GM12878 (cell line): ENCODE measurements at regions not wholly inside any gene's neighbourhood (a gene's known extent, or its start where the extent isn't known, plus 50 kb on each side); places are given as distances from the start of the nearest gene placed in this dataset.

Experiments used
- ATAC-seq: fragments of 200-7000 bp; cut with Tn5 transposase; 3 replicates; pipeline ENCODE4 v1.9.1; 2020; ENCODE audit warnings: mild to moderate bottlenecking, moderate library complexity
- BruUV-seq: library from RNA; stranded (reverse); fragments of 400-500 nt; replicated peaks from 2 replicates; lab custom pipeline; 2021; lab: Mats Ljungman, UMichigan
- CTCF ChIA-PET: fragments of 300-600 bp; sonication (Branson Sonifier 250); formaldehyde crosslinking; extraction: SDS; loops from one replicate; lab custom pipeline; 2021; ENCODE audit warnings: inconsistent platforms; lab: Yijun Ruan, JAX
- POLR2A ChIA-PET: fragments of 350-600 bp; formaldehyde crosslinking; extraction: SDS; loops from one replicate; lab custom pipeline; 2021; ENCODE audit warnings: inconsistent platforms; lab: Charles Lee
- RAD21 ChIA-PET: fragments of 300-600 bp; sonication (Branson Sonifier 250); formaldehyde crosslinking; loops from one replicate; lab custom pipeline; 2023; ENCODE audit warnings: antibody characterized with exemption; ENCODE audit not compliant: unreplicated experiment; lab: Charles Lee
- SMC1A ChIA-PET: fragments of 300-600 bp; sonication (Branson Sonifier 250); formaldehyde crosslinking; loops from one replicate; lab custom pipeline; 2023; ENCODE audit not compliant: unreplicated experiment, uncharacterized antibody; lab: Charles Lee
- DNase-seq: peaks from one replicate; pipeline ENCODE4 v3.0.0-alpha.2; 2011; ENCODE audit warnings: low read depth, low spot score
- FAIRE-seq: peaks from 3 replicates; lab custom pipeline; 2011; peaks lifted over from hg19 to GRCh38; lab: Jason Lieb, UNC
- H2AFZ ChIP-seq: 2 replicates; pipeline ENCODE4 v1.6.0; 2011; ENCODE audit warnings: low read depth, low read length, control low read depth; ENCODE audit not compliant: control insufficient read depth
- H3K27ac ChIP-seq: 2 replicates; pipeline ENCODE4 v1.5.1; 2011; ENCODE audit warnings: control low read depth; ENCODE audit not compliant: control insufficient read depth, insufficient read depth
- H3K27me3 ChIP-seq, 2 experiments: replicated peaks in 1 of 2; 2 replicates each; pipeline versions ENCODE4 v1.6.0 to v1.6.1; 2011; ENCODE audit warnings: low read length in 1 of 2; ENCODE audit not compliant: control insufficient read depth in 2 of 2, insufficient read depth in 2 of 2
- H3K36me3 ChIP-seq, 2 experiments: 2 replicates each; pipeline ENCODE4 v1.5.1; 2011; ENCODE audit warnings: low read length in 1 of 2; ENCODE audit not compliant: control insufficient read depth in 2 of 2, insufficient read depth in 2 of 2
- H3K4me1 ChIP-seq: 2 replicates; pipeline ENCODE4 v1.6.1; 2011; ENCODE audit warnings: mild to moderate bottlenecking, low read length, moderate library complexity, mixed read lengths; ENCODE audit not compliant: control insufficient read depth, insufficient read depth
- H3K4me2 ChIP-seq: 2 replicates; pipeline ENCODE4 v1.6.0; 2011; ENCODE audit warnings: control low read depth; ENCODE audit not compliant: control insufficient read depth, insufficient read depth
- H3K4me3 ChIP-seq: fragments of 200-600 bp; sonication (generic); 2 replicates; pipeline ENCODE4 v1.5.1; 2016
- H3K79me2 ChIP-seq: 2 replicates; pipeline ENCODE4 v1.6.0; 2011; ENCODE audit warnings: low read length; ENCODE audit not compliant: control insufficient read depth, insufficient read depth
- H3K9ac ChIP-seq: 2 replicates; pipeline ENCODE4 v1.8.0; 2011; ENCODE audit warnings: low read length, control low read depth, mixed read lengths; ENCODE audit not compliant: control insufficient read depth, insufficient read depth
- H3K9me3 ChIP-seq: replicated peaks from 3 replicates; pipeline ENCODE4 v1.5.1; 2011; ENCODE audit warnings: mild to moderate bottlenecking, low read length; ENCODE audit not compliant: control insufficient read depth, insufficient read depth
- H4K20me1 ChIP-seq: 2 replicates; pipeline ENCODE4 v1.6.0; 2011; ENCODE audit not compliant: control insufficient read depth, insufficient read depth
- BCL11A ChIP-seq: IDR thresholded peaks from 2 replicates; pipeline ENCODE4 v1.6.1; 2011; ENCODE audit warnings: low read depth, low read length
- IKZF2 ChIP-seq, 2 experiments: fragments of 450-650 bp; IDR thresholded peaks; 2 replicates each; pipeline ENCODE4 v1.6.1; 2017; ENCODE audit warnings: mild to moderate bottlenecking in 2 of 2, moderate library complexity in 2 of 2
- KLF5 ChIP-seq: fragments of 450-650 bp; IDR thresholded peaks from 2 replicates; pipeline ENCODE4 v1.6.1; 2014; ENCODE audit warnings: mild to moderate bottlenecking; ENCODE audit not compliant: partially characterized antibody
- MEF2B ChIP-seq: fragments of 450-650 bp; IDR thresholded peaks from 2 replicates; pipeline ENCODE4 v1.6.1; 2018; ENCODE audit warnings: mild to moderate bottlenecking, moderate library complexity; ENCODE audit not compliant: partially characterized antibody, poor library complexity, severe bottlenecking
- MTA2 ChIP-seq: fragments of 450-650 bp; IDR thresholded peaks from 2 replicates; pipeline ENCODE4 v1.6.1; 2016; ENCODE audit warnings: low read depth, mild to moderate bottlenecking, moderate library complexity
- MYC ChIP-seq: IDR thresholded peaks from 2 replicates; pipeline ENCODE4 v1.6.1; 2011; ENCODE audit warnings: mild to moderate bottlenecking, low read length, moderate library complexity, inconsistent platforms; ENCODE audit not compliant: insufficient read depth, insufficient replicate concordance, insufficient read length, severe bottlenecking
- NR2C2 ChIP-seq: IDR thresholded peaks from 2 replicates; pipeline ENCODE4 v1.6.1; 2011; ENCODE audit warnings: borderline replicate concordance, low read depth; ENCODE audit not compliant: control insufficient read depth, insufficient read length
- PAX5 ChIP-seq: IDR thresholded peaks from 2 replicates; pipeline ENCODE4 v1.6.1; 2011; ENCODE audit warnings: low read depth, low read length, borderline replicate concordance
- PML ChIP-seq: IDR thresholded peaks from 2 replicates; pipeline ENCODE4 v1.6.1; 2012; ENCODE audit warnings: low read length, inconsistent platforms
- POLR2AphosphoS5 ChIP-seq: IDR thresholded peaks from 2 replicates; pipeline ENCODE4 v1.6.1; 2011; ENCODE audit warnings: mild to moderate bottlenecking, low read length, inconsistent platforms
- RELA ChIP-seq: fragments of 450-650 bp; IDR thresholded peaks from 2 replicates; pipeline ENCODE4 v1.8.0; 2014; ENCODE audit warnings: borderline replicate concordance; ENCODE audit not compliant: partially characterized antibody
- RFX5 ChIP-seq: IDR thresholded peaks from 2 replicates; pipeline ENCODE4 v1.6.1; 2011; ENCODE audit warnings: low read depth, low read length, improper control_type of control experiment
- SUZ12 ChIP-seq: fragments of 200-600 bp; sonication (generic); IDR thresholded peaks from one replicate; pipeline ENCODE4 v1.6.1; 2018; ENCODE audit warnings: antibody characterized with exemption, mild to moderate bottlenecking; ENCODE audit not compliant: unreplicated experiment
- TCF7 ChIP-seq: IDR thresholded peaks from 2 replicates; pipeline ENCODE4 v1.6.1; 2014; ENCODE audit warnings: antibody characterized with exemption, borderline replicate concordance
- ZNF384 ChIP-seq: IDR thresholded peaks from 2 replicates; pipeline ENCODE4 v1.6.1; 2012; ENCODE audit warnings: low read depth, mild to moderate bottlenecking, low read length, improper control_type of control experiment, borderline replicate concordance
- ZSCAN29 ChIP-seq: fragments of 450-650 bp; IDR thresholded peaks from 2 replicates; pipeline ENCODE4 v1.6.1; 2017; ENCODE audit warnings: mild to moderate bottlenecking, moderate library complexity
- WGBS: methylation state at CpG from one replicate; pipeline ENCODE4 v1.1.6; 2016; ENCODE audit warnings: low lambda C conversion rate; ENCODE audit not compliant: insufficient replicate concordance, insufficient coverage; ENCODE audit errors: missing lambda C conversion rate; 5-methylcytosine and 5-hydroxymethylcytosine counted together
- in situ Hi-C: fragments of 300-500 bp; cut with MboI; formaldehyde crosslinking; loops from 9 replicates; pipeline ENCODE4 v1.14.3; 2018; ENCODE audit warnings: mixed read lengths
- intact Hi-C: fragments of 100-400 bp; cut with micrococcal nuclease; formaldehyde crosslinking; loops from one replicate; pipeline ENCODE4 v1.14.2; 2022; ENCODE audit not compliant: unreplicated experiment
- TF ChIP-seq, protein P1 (sequence below): fragments of 450-650 bp; IDR thresholded peaks from 2 replicates; pipeline ENCODE4 v1.6.1; 2017; ENCODE audit warnings: mild to moderate bottlenecking, low read depth, inconsistent platforms; ENCODE audit not compliant: poor library complexity, severe bottlenecking
- TF ChIP-seq, protein P2 (sequence below): IDR thresholded peaks from 2 replicates; pipeline ENCODE4 v1.6.1; 2011; ENCODE audit warnings: borderline replicate concordance, low read depth, mild to moderate bottlenecking, moderate library complexity, low read length; ENCODE audit not compliant: insufficient read depth, poor library complexity, severe bottlenecking

DNA sequence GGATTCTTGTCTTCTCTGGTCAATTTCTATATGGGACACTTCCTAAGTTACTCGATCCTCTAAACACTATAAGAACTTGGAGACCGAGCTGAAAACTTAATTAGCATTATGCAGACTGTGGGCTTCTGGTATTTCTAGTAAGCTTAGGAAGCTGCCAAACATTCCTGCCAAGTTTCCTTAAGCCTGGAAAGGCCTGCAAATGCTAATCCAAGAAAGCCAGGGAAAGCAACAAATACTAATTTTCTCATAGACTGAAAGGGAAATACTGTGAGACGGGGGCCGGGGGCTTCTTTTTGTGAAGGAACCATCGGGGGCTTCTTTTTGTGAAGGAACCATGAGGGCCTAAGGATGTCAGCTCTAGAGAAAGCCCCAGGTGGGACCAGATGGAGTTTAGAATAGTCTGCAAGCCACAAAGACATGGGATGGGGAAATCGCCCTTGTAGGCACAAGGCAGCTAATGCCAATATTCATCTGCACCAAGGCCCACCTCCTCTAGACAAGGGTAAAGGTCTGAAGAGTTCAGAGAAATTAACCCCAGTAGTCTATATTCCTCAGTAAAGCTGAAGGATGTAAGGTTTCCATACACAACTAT, 332.4 kb upstream of the PRDM1 start (continued):
- TF ChIP-seq, protein P1, sequence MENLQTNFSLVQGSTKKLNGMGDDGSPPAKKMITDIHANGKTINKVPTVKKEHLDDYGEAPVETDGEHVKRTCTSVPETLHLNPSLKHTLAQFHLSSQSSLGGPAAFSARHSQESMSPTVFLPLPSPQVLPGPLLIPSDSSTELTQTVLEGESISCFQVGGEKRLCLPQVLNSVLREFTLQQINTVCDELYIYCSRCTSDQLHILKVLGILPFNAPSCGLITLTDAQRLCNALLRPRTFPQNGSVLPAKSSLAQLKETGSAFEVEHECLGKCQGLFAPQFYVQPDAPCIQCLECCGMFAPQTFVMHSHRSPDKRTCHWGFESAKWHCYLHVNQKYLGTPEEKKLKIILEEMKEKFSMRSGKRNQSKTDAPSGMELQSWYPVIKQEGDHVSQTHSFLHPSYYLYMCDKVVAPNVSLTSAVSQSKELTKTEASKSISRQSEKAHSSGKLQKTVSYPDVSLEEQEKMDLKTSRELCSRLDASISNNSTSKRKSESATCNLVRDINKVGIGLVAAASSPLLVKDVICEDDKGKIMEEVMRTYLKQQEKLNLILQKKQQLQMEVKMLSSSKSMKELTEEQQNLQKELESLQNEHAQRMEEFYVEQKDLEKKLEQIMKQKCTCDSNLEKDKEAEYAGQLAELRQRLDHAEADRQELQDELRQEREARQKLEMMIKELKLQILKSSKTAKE, result no peak
- no peak for TF ChIP-seq ZNF384

DNA sequence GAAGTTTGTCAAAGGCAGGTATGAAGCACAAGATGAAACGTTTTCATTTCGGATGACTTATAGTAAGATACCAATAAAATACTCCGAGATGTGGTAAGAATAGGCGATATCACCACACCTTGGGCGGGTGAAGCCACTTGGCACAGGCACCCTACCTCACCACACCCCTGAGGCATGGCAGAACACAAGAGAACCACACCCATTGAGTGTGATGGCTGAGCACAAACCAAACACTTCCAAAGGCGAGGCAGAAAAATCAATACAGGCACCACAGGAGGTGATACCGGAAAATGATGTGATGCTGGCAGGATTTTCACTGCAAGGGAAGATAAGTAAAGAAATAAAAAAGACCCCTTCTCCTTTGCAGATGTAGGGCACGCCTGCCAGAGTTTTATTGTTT, 332.9 kb upstream of the PRDM1 start:
- in situ Hi-C loops, result no loop called here
- BruUV-seq, result no TSS peak
- Histone ChIP-seq H3K27me3 (no peaks in the 10 kb centered on the region), H3K4me3 (no peak overlapping the region), H3K4me1 (peaks cover 11% of the 10 kb centered on the region; the same call in 1 of the 2 replicates), H3K27ac (no peak overlapping the region), H3K4me2 (no peak overlapping the region), H4K20me1 (no peaks in the 10 kb centered on the region), H3K36me3 (no peaks in the 10 kb centered on the region), H3K79me2 (no peaks in the 10 kb centered on the region), H2AFZ (no peak overlapping the region), H3K9ac (no peak overlapping the region), H3K9me3 (no peaks in the 10 kb centered on the region; the same call in 2 of the 3 replicates)
- no peak for FAIRE-seq
- no peak for DNase-seq
- POLR2A ChIA-PET, result no interaction called here
- SMC1A ChIA-PET, result no interaction called here
- RAD21 ChIA-PET, result interaction anchor here (1.2 kb wide), 1 partner anchor 64 kb away, joined by 3 read pairs; no protein-coding TSS in a partner anchor
- ATAC-seq, result no peak
- intact Hi-C loops, result no loop called here
- CTCF ChIA-PET, result no interaction called here
- WGBS, result 59% methylated on average over 8 of the region's 8 CpGs
- no peak for TF ChIP-seq MYC
- TF ChIP-seq, protein P2, sequence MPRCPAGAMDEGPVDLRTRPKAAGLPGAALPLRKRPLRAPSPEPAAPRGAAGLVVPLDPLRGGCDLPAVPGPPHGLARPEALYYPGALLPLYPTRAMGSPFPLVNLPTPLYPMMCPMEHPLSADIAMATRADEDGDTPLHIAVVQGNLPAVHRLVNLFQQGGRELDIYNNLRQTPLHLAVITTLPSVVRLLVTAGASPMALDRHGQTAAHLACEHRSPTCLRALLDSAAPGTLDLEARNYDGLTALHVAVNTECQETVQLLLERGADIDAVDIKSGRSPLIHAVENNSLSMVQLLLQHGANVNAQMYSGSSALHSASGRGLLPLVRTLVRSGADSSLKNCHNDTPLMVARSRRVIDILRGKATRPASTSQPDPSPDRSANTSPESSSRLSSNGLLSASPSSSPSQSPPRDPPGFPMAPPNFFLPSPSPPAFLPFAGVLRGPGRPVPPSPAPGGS, result no peak
- TF ChIP-seq PML, result no peak
- no peak for TF ChIP-seq MTA2
- TF ChIP-seq IKZF2 (IDR thresholded peaks at IDR 0.05), result no peak
- no peak for TF ChIP-seq NR2C2
- no peak for TF ChIP-seq SUZ12
- no peak for TF ChIP-seq RFX5
- no peak for TF ChIP-seq POLR2AphosphoS5
- TF ChIP-seq TCF7, result no peak
- no peak for TF ChIP-seq KLF5
- TF ChIP-seq, protein P1, result no peak
- no peak for TF ChIP-seq ZSCAN29
- no peak for TF ChIP-seq BCL11A
- no peak for TF ChIP-seq PAX5
- no peak for TF ChIP-seq RELA
- TF ChIP-seq MEF2B, result no peak
